Gastrocnemius medialis (tissue), 4 donors: ENCODE measurements at regions not wholly inside any gene's neighbourhood (a gene's known extent, or its start where the extent isn't known, plus 50 kb on each side); places are given as distances from the start of the nearest gene placed in this dataset.

Experiments
- POLR2A ChIP-seq, 2 donors: fragments of 450-650 bp; IDR thresholded peaks; one replicate each; pipeline ENCODE4 v1.6.1; 2017; ENCODE audit warnings: antibody characterized with exemption in 2 of 2, mild to moderate bottlenecking in 2 of 2, moderate library complexity in 2 of 2
- TF ChIP-seq, protein P1 (sequence below), 5 experiments: fragments of 450-650 bp in 3 of 5; fragments of 200-600 bp in 2 of 5; sonication (generic) in 2 of 5; IDR thresholded peaks in 4 of 5; conservative IDR thresholded peaks in 1 of 5; 1 replicate in 4 of 5; 2 replicates in 1 of 5; pipeline ENCODE4 v1.5.1; 2016 to 2019; ENCODE audit warnings: antibody characterized with exemption in 5 of 5, mild to moderate bottlenecking in 3 of 5, moderate library complexity in 3 of 5

DNA sequence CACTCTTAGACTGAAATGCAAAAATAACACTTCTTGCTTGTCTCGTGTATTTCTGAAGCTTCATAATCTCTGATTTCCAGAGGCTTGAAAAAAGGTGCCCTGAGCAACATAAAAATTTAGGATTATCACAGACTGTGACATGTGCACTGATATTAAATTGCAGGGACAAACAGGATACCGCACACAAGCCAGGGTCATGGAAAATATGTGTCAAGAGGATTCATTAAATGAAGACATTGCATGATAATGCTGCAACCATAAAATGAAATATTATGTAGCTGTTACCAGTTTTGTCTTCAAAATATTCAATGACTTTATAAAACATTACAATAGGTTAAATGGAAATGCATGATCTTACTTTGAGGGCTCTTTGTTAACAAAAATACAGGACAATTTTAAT lies 328.0 kb downstream of the KCTD8 start:
- TF ChIP-seq, protein P1, sequence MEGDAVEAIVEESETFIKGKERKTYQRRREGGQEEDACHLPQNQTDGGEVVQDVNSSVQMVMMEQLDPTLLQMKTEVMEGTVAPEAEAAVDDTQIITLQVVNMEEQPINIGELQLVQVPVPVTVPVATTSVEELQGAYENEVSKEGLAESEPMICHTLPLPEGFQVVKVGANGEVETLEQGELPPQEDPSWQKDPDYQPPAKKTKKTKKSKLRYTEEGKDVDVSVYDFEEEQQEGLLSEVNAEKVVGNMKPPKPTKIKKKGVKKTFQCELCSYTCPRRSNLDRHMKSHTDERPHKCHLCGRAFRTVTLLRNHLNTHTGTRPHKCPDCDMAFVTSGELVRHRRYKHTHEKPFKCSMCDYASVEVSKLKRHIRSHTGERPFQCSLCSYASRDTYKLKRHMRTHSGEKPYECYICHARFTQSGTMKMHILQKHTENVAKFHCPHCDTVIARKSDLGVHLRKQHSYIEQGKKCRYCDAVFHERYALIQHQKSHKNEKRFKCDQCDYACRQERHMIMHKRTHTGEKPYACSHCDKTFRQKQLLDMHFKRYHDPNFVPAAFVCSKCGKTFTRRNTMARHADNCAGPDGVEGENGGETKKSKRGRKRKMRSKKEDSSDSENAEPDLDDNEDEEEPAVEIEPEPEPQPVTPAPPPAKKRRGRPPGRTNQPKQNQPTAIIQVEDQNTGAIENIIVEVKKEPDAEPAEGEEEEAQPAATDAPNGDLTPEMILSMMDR (IDR thresholded peaks at IDR 0.05 in 4 of 5, conservative IDR thresholded peaks at IDR 0.05 in 1 of 5): no peak
- no peak for TF ChIP-seq POLR2A (IDR thresholded peaks at IDR 0.05)
